Peyer's patch (tissue), 4 donors: ENCODE measurements at regions not wholly inside any gene's neighbourhood (a gene's known extent, or its start where the extent isn't known, plus 50 kb on each side); places are given as distances from the start of the nearest gene placed in this dataset.

ENCODE experiments used
- CTCF ChIP-seq, 6 experiments: fragments of 450-650 bp in 4 of 6; fragments of 200-600 bp in 2 of 6; sonication (generic) in 1 of 6; IDR thresholded peaks; one replicate each; pipeline ENCODE4 v1.5.1; 2017 to 2019; ENCODE audit warnings: antibody characterized with exemption in 6 of 6, mild to moderate bottlenecking in 3 of 6, moderate library complexity in 1 of 6
- POLR2A ChIP-seq, 2 donors: fragments of 450-650 bp; IDR thresholded peaks; one replicate each; pipeline ENCODE4 v1.5.1; 2017; ENCODE audit warnings: antibody characterized with exemption in 2 of 2, mild to moderate bottlenecking in 2 of 2, moderate library complexity in 2 of 2

- no peak for TF ChIP-seq CTCF (IDR thresholded peaks at IDR 0.05)
- TF ChIP-seq POLR2A (IDR thresholded peaks at IDR 0.05) = no peak
Observed at GRCh38 chrX:3169421-3169820, 128.2 kb downstream of the ARSF start.
